ENCODE measurements at regions not wholly inside any gene's neighbourhood (a gene's known extent, or its start where the extent isn't known, plus 50 kb on each side); places are given as distances from the start of the nearest gene placed in this dataset.
"Not testable (repeated sequence)": the region's sequence is repeated elsewhere in the genome, so short reads cannot be mapped to it uniquely, and the experiment has no call there.

- H3K27me3 ChIP-seq (ENCODE audit: control insufficient read depth, insufficient read depth, low read length), result no peaks in the 10 kb centered on the region
- no peak overlapping the region for H3K4me3 ChIP-seq (ENCODE audit: low read length)
- H3K27ac ChIP-seq (ENCODE audit: low read depth, low read length), result no peak overlapping the region
- H3K9ac ChIP-seq (ENCODE audit: low read length), result no peak overlapping the region
- H3K4me1 ChIP-seq (ENCODE audit: control insufficient read depth, insufficient read depth, low read length), result no peaks in the 10 kb centered on the region
- no peaks in the 10 kb centered on the region for H3K36me3 ChIP-seq (ENCODE audit: control insufficient read depth, insufficient read depth, low read length)
These were observed 57.3 kb upstream of the HIVEP3 start for GRCh38 chr1:41975850-41976569.

- Histone ChIP-seq H3K36me3 (ENCODE audit: control insufficient read depth, insufficient read depth, low read length) (no peaks in the 10 kb centered on the region), H3K27me3 (ENCODE audit: control insufficient read depth, insufficient read depth, low read length) (no peaks in the 10 kb centered on the region), H3K4me3 (ENCODE audit: low read length) (no peak overlapping the region), H3K4me1 (ENCODE audit: control insufficient read depth, insufficient read depth, low read length) (no peaks in the 10 kb centered on the region), H3K9ac (ENCODE audit: low read length) (no peak overlapping the region), H3K27ac (ENCODE audit: low read depth, low read length) (no peak overlapping the region)
These were observed 56.4 kb upstream of the HIVEP3 start for GRCh38 chr1:41975121-41975520.

GRCh38 chr1:41968557-41968956, 49.8 kb upstream of the HIVEP3 start:
- not testable (repeated sequence) for H3K4me3 ChIP-seq (ENCODE audit: low read length); H3K36me3 ChIP-seq (ENCODE audit: control insufficient read depth, insufficient read depth, low read length); H3K4me1 ChIP-seq (ENCODE audit: control insufficient read depth, insufficient read depth, low read length); H3K27ac ChIP-seq (ENCODE audit: low read depth, low read length); H3K27me3 ChIP-seq (ENCODE audit: control insufficient read depth, insufficient read depth, low read length); H3K9ac ChIP-seq (ENCODE audit: low read length)

Data from rectal smooth muscle tissue (tissue), 1 donor.